ENCODE measurements at regions not wholly inside any gene's neighbourhood (a gene's known extent, or its start where the extent isn't known, plus 50 kb on each side); places are given as distances from the start of the nearest gene placed in this dataset.
"Not testable (repeated sequence)": the region's sequence is repeated elsewhere in the genome, so short reads cannot be mapped to it uniquely, and the experiment has no call there.

DNA sequence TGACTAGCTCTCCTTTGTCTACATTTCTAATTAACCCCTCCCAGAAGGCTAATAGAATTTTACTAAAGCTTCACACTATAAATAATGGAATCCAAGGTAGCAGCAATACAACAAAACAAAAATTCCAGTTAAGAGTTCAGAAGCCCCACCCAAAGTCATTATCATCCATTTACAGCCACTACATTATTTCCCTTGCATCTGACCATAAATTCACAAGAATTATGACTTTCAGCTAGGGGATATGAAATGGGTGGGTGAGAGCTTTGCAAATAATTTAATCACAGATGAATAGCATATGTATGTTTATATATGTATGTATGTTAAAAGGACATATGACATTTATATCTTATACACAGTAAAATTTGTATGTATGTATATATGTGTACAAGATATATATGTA, 65.3 kb upstream of the PTGDR start:
- DNase-seq, result no peak

DNA sequence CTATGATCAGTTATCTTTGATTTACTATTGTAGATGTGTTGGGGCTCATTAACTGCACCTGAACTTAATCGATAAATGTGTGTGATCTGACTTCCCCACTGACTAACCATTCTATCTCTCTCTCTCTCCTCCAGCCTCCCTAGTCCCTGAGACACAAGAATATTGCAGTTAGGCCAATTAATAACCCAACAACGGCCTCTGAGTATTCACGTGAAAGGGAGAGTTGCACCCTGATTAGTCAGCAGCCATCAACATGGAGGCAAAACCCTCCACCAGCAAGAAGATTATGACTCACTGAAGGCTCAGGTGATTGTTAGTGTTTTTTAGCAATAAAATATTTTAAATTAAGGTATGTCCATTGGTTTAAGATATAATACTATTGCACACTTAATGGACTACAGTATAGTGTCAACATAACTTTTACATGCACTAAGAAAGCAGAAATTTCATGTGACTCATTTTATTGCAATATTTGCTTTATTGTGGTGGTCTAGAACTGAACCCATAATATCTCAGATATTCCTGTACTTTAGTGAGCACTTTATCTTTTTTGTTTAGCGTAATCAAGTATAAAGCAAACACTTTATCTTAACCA, 77.1 kb upstream of the PTGDR start:
- DNase-seq, result no peak

DNA sequence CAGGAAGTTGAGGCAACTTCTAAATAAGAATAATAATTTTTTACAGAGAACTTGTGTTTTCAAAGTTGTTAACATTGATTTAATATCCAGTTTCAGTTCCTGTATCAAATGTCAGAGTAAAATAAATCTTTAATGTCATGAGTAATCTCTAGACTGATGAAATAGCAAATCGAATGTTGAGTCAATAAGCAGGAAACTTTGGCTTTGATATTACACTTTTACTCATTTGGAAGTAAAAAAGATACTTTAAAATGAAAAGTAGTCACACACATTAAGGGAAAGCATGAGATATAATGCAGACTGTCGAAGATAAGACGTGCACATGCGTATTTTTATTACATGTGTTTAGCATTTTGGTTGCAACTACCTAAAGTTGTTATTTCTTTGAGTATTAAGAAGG, 78.2 kb upstream of the PTGDR start:
- DNase-seq, result no peak

DNA sequence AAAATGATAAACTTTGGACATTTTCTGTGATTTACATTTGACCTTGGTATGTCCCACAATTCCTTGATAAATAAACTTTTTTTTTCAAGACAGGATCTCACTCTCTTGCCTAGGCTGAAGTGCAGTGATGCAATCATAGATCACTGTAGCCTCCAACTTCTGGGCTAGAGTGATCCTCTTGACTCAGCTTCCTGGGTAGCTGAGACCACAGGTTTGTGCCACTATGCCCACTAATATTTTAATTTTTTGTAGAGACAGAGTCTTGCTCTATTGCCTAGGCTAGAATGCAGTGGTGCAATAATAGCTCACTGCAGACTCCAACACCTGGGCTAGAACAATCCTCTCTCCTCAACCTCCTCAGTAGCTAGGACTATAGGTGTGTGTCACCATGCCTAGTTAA, 79.1 kb upstream of the PTGDR start:
- no peak for DNase-seq

DNA sequence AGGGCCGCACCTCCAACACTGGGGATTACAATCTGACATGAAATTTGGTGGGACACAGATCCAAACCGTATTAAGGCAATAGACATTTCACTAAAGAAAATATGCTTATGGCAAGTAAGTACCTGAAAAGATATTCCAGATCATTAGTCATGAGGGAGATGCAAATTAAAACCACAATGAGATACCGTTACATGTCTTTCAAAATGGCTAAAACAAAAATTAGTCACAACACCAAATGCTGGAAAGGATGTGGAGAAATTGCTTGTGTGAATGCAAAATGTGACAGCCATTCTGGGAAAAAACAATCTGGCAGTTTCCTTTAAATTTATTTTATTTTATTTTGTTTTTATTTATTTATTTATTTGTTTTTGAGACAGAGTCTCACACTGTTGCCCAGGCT, 82.3 kb upstream of the PTGDR start:
- no peak for DNase-seq

DNA sequence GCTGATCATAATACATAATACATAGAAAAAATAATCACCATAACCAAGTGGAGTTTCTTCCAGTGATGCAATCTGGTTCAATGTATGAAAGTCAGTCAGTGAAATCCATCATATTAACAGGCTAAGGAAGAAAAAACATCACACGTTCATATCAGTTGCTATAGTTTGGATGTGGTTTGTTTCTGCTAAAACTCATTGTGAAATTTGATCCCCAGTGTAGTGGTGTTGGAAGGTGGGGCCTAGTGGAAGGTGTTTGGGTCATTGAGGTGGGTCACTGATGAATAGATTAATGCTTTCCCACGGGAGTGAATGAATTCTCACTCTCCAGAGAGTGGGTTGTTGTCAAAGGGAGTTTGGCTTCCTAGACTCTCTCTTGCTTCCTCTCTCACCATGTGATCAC, 84.6 kb upstream of the PTGDR start:
- no peak for DNase-seq

DNA sequence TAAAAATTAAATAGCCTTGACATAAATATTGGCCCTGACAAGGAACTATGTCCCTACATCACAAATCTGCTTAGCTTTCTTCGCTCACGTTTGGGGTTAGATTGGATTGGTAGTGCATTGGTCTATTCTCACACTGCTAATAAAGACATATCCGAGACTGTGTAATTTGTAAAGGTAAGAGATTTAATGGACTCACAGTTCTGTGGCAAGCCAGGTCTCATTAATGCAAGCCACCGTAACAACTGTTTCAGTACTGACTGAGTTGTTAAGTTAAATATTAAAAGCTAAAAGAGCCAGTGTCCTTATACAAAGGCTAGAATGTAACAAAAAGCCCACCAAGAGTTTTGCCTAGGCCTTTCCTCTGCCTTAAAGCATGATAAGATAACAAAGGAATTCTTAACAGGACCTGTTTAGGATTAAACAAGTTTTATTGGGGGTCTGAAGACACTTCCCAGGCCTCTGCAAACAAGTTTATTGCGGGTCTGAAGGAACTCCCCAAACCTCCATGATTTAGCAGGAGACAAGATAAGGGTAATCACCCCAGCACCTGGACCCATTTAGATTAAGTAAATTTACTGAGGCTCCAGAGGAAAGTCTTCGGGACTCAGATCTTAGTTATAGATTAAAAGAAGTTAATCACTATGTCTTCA, 88.2 kb upstream of the PTGDR start:
- DNase-seq, result no peak

DNA sequence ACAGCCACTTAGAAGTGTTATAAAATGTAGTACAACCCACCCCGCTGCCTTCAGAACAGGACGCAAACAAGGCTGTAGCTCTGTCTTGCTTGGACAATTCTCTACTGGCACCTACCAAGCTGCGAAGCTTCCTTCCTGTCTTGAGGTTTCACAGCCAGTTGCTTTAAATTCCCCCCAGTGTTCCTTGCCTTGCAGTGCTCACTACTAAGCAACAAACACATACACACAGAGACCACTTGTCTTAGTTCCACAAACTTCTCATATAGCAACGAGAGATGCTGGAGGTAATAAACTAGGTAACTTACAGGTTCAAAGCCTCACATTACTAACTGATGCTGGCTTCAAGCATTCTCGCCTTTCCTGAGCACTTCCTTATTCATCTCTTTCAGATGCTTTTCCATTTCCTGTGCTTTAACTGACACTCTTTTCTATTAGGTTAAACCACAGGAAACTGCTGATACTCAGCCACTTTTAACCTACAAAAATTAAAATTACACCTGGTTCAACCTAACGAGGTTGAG, 91.5 kb upstream of the PTGDR start:
- DNase-seq, result no peak

DNA sequence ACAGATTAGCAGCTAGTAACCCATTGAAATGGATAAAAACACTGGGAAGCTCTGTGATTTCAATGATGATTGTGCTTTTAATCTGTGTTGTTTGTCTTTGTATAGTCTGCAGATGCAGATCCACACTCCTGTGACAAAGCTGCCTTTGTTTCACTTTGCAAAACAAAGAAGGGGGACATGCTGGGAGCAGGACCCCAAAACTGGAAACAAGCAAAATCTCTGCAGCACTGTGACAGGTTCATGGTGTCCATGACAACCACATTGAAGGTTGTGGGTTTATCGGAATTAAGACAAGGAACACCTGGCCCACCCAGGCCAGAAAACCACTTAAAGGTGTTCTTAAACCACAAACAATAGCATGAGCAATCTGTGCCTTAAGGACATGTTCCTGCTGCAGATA, 95.6 kb upstream of the PTGDR start:
- not testable (repeated sequence) for DNase-seq

DNA sequence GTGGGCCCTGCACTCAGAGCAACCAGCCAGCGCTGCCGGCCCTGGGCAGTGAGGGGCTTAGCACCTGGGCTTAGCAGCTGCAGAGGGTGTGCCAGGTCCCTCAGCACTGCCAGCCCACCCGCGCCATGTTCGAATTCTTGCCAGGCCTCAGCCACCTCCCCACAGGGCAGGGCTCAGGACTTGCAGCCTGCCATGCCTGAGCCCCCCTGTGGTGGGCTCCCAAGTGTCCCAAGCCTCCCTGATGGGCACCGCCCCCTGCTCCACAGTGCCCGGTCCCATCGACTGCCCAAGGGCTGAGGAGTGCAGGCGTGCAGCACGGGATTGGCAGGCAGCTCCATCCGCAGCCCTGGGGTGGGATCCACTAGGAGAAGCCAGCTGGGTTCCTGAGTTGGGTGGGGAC, 98.0 kb upstream of the NID2 start:
- no peak for DNase-seq

DNA sequence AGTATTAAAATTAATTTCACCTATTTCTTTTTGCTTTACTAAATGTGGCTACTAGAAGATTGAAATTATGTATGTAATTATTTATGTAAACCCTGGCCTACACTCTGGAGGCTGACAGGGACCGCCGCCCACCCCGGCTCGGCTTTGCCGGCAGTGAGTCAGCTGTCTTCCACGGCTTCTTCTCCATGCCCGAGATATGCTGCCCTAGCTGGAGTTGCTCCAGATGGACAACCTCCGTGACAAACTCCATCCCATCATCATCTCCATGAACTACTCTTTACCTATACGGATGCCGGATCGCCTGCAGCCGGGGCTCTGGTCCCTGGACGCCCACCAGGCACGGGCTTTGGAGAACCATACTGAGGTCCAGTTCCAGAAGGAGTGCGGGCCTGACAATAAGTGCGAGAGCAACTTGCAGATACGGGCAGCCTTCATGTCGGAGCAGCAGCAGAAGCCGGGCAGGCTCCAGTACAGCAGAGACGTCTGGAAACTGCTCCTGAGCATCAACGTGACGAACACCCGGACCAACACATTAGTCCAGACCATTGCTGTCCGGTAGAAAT, 86.9 kb upstream of the NID2 start:
- no peak for DNase-seq

DNA sequence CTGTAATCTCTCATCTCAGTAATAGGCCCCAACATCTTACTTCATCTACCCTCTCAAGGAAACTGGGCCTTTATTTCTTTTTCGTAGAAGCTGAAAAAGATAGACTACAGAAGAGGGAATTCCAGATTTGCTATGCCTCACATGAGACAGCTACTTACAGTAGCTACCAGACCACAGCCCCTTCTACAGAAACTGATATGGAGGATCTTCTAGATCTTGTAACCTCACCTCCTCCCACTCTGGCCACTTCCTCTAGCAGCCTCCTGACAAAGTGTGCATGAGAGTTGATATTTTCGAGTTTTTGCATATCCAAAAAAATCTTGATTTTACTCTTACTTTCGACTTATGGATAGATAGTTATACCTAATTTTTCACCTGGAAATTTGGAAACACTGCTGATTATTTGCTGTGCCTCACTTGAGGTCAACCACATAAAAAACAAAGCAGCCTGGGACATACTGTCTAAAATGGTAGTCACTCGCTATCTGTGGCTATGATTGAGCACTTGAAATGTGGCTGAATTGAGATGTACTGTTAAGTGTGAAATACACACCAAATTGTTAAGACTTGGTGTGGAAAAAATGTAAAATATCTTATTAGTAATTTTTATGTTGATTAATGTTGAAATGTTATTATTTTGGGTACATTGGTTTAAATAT, 86.3 kb upstream of the NID2 start:
- peak; percentile 23 for DNase-seq

DNA sequence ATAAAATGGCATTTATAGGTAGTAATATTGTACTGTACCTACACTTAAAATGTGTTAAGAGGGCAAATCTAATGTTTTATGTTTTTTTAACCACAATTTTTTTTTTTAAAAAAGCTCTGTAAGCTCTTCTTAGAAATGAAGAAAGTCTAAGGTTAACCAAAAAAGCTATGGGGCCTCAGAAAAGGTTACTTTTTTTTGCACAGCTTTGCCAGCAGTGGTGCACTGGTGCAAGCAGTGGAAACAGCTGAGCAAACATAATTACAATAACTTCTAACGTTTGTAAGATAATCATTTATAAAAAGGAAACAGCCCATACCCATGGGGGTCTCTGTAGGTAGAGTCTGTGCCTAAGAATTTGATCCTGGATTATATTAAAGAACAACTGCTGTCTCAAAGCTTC, 85.1 kb upstream of the NID2 start:
- DNase-seq, result no peak

DNA sequence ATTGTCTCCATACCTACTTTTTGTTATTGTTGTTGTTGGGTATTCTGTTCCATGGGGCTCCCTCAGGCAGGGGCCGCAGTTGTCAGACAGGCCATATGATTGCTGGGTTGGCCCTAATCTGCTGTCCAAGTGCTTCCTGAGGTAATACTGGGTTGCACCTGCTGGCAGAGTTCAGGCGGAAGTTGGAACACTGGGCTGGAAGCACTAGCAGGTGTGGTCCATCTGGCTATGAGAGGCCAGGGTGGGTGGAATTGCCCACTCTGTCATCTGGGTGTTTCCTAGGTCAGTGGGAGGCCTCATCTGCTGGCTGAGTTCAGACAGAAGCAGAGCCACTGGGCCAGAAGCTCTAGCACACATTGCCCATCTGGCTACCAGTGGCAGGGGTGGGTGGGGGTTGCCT, 81.3 kb upstream of the NID2 start:
- no peak for DNase-seq

DNA sequence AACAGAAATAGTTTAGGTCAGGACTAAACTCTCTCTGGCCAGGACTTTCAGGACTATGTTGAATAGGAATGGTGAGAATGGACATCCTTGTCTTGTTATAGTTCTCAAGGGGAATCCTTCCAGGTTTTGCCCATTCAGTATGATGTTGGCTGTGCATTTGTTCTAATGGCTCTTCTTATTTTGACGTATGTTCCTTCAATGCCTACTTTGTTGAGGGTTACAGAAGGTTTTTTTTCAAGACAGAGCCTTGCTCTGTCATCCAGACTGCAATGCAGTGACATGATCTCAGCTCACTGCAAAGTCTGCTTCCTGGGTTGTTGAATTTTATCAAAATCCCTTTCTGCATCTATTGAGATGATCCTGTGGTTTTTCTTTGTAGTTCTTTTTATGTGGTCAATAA, 79.5 kb upstream of the NID2 start:
- DNase-seq, result no peak

DNA sequence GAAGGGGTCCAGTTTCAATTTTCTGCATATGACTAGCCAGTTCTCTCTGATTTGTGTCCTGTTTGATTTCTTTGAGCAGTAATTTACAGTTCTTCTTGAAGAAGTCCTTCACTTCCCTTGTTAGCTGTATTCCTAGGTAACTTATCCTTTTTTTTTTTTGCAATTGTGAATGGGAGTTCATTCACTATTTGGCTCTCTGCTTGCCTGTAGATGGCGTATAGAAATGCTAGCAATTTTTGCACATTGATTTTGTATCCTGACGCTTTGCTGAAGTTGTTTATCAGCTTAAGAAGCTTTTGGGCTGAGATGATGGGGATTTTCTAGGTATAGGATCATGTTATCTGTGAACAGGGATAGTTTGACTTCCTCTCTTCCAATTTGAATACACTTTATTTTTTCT, 77.6 kb upstream of the NID2 start:
- no peak for DNase-seq

DNA sequence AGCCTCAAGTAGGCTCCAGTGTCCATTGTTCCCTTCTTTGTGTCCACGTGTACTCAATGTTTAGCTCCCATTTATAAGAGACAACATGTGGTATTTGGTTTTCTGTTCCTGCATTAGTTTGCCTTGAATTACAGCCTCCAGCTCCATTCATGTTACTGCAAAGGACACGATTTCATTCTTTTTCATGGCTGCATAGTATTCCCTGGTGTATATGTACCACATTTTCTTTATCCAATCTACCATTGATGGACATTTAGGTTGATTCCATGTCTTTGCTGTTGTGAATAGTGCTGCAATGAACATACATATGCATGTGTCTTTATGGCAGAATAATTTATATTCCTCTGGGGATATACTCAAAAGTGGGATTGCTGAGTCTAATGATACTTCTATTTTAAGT, 75.2 kb upstream of the NID2 start:
- not testable (repeated sequence) for DNase-seq

DNA sequence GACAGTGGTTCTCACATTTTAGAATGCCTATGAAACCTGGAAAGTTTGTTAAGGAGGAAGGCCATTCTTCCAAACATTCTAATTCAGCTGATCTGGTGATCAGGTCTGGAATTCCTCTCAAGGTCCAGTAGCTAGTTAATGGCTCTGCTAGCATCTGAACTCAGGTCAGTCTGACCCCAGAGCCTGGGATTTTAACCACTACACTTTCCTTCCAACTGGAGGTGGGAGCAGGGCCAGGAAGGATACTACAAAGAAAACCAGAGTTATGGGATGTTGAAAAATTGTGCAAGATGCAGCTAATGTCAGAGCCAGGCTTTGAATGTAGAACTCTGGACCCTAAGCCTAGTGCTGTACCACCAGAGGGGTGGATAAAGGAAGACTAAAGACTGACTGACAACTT, 73.6 kb upstream of the NID2 start:
- DNase-seq, result no peak

DNA sequence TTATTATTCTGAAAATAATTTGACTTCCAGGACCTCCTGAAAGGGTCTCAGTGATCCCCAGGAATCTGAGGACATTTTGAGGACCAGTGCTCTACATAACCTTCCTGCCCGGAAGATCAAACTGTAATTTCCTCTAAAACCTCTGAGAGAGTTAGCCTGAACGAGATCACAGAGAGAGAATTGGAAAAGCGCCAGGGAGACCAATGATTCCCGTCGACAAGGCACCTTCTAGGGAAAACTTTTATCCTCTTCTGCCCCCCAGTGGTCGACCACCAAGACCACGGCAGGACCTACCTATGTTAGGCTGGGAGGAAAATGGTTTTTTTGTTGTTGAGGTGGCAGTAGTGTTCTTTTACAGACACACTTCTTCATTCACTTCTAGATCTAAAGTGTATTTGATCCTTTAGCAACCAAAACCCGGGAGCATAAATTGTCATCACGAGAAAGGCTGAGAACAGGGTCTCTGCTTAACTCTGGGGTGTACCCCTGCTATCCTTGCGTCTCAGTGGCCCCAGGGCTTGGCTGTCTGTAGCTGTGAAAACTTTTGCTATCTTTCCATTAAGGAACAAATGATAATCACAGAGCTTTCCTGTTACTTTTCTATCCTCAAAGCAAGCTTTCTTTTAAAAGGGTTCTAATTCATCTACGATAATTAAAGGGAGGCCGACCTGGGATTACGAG, 62.9 kb upstream of the NID2 start:
- DNase-seq, result peak; percentile 94

DNA sequence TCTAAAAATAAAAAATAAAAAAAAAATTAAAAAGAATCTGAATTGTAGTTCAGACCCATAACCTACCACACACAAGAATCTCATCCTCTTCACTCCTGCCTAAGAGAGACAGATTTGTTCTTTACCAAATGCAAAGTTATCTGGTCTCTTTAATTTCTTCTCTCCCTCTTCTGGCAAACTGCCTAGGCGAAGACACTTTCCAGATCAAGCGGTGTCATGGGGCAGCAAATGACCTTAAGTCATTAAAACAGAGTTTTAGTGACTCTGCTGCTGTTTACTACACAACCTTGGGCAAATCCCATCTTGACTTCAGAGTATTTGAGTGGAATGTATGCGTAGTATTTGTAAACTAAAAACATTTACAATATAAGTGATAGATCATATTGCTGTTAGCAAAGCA, 60.9 kb upstream of the NID2 start:
- no peak for DNase-seq

DNA sequence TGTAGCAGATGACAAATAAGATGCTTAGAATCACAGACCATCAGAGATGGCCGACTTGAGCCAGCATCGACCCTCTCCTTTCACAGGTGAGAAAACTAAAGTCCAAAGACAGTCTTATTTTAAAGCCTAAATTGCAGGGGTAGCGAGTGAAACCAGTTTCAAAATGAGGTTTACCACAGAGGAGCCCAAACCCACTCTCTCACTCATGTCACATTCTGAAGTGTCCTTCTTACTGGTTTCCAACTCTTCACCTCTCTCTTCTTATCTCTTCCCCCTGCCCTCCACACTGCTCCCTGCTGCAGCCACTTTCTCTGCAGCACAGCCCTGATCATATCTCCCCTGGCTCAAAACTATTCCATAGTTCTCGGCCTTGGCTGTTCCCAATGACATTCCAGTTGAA, 57.0 kb upstream of the NID2 start:
- DNase-seq, result no peak

DNA sequence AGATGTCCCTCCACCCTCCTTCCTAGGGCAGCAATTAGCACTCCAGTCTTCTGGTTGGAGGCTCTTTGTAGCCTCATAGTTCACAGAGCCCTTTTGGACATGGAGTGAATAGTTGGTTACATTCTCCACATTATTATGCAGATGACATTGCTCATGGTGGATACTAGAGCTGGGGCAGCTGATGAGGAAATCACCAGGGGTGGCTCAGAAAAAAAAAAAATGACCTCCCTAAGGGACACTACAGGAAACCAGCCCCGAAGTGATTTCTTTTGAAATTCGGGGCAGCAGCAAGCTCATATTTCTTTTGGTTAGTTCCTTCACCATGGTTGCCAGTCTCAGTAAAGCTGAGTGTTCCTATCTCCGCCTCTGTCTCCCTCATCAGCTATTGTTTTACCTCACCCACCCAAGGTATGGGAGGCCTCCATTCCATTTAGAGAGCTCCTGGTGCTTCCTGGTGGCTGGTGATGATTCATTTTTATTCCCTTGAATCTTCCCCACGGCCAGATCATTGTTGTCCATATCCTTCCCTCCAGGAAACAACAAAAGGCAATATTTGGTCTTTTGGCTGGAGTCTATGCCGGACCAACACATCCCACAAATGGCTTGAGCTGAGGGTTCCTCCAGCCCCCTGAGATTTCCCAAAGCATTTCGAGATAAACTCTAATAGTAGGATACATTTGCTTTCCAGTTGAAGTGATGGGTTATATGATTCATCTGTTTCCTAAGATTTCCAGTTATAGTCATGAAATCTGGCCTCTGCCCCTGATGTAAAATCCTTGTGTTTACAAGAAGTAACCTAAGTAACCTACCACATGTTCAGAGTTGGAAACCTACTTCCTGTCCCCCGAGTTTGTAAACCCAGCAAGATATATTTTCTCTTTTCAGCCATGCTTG, 56.2 kb upstream of the NID2 start:
- no peak for DNase-seq

DNA sequence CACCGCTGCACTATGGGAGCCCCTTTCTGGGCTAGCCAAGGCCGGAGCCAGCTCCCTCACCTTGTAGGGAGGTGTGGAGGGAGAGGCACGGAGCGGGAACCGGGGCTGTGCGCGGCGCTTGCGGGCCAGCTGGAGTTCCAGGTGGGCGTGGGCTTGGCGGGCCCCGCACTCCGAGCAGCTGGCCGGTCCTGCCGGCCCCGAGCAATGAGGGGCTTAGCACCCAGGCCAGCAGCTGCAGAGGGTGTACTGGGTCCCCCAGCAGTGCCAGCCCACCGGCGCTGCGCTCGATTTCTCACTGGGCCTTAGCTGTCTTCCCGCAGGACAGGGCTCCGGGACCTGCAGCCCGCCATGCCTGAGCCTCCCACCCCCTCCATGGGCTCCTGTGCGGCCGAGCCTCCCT, 53.3 kb upstream of the NID2 start:
- DNase-seq, result not testable (repeated sequence)

All from hematopoietic multipotent progenitor cell treated with erythropoietin and hydrocortisone succinate and interleukin-3 and kit ligand, for 6 days (in vitro differentiated cells).